SHP77 treated with DMSO at 0.1 percent for 48 hours (cell line): ENCODE measurements at regions not wholly inside any gene's neighbourhood (a gene's known extent, or its start where the extent isn't known, plus 50 kb on each side); places are given as distances from the start of the nearest gene placed in this dataset.
A peak's percentile ranks its signal among the peaks of the same experiment; 100 is the strongest.
"Not testable (repeated sequence)": the region's sequence is repeated elsewhere in the genome, so short reads cannot be mapped to it uniquely, and the experiment has no call there.

Experiments used
- DNase-seq: peaks from one replicate; lab custom pipeline; 2025; lab: John Stamatoyannopoulos, UW

- DNase-seq: no peak
Observed at GRCh38 chr10:30732671-30733070, 103.1 kb upstream of the LYZL2 start.

DNA sequence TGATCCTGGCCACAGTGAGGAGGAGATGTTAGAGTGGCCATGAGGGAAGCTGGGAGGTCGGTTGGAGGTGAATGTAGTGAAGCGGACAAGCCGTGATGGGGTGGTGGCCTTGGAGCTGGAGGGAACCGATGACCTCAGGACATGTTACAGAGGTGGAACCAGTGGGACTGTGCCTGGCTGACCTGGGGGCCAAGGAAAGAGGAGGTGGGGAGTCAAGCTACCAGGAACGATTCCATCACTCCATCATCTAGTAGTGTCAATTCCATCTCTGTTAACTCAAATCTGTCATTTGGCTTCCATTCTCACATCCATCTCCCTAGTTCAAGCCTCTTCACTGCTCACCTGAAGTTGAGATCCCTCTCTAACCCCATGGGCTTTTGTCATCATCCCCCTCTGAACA is 102.4 kb upstream of the LYZL2 start:
- DNase-seq: no peak

GRCh38 chr10:30730306-30730705 is 100.8 kb upstream of the LYZL2 start:
- DNase-seq: no peak

GRCh38 chr10:30728766-30729165 is 99.2 kb upstream of the LYZL2 start:
- DNase-seq: no peak

GRCh38 chr10:30728127-30728526 is 98.6 kb upstream of the LYZL2 start:
- no peak for DNase-seq

DNA sequence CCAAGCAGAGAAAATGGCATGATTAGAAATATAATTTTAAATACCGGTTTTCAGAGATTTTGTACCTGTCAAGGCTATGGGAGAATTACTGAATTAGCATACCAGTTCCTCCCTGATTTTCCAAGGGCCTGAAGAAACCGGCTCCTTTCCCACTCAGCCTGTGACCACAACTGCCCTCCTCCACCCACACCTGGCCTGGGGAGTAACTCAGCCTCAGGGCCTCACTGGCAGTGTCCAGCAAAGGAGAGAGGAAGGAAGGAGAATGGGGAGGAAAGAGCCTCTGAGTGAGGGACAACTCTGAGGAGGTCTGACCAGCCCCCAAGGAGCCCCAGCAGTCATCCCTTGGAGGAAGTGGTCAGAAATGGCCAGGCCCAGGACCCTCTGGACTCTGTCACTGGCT is 98.0 kb upstream of the LYZL2 start:
- DNase-seq: no peak

GRCh38 chr10:30726783-30727414 is 97.3 kb upstream of the LYZL2 start:
- peak; percentile 23 for DNase-seq

DNA sequence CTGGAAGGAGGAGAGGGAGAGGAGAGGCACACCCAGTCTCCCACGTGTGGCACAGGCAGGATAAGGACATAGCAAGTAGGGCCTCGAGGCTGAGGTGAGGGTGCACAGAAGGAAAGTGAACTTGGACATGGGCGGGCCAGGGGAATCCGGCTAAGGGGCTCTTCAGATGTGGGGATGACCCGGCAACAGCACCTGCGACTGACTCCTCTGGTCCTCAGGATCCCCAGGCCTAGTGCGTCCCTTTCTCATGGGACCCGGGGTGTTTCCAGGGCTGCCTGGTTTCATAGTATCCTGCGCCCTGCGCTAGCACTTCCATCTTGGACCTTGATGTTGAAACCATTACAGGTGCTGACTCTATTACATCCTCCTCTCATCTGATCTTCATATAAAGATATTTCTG is 96.1 kb upstream of the LYZL2 start:
- no peak for DNase-seq

DNA sequence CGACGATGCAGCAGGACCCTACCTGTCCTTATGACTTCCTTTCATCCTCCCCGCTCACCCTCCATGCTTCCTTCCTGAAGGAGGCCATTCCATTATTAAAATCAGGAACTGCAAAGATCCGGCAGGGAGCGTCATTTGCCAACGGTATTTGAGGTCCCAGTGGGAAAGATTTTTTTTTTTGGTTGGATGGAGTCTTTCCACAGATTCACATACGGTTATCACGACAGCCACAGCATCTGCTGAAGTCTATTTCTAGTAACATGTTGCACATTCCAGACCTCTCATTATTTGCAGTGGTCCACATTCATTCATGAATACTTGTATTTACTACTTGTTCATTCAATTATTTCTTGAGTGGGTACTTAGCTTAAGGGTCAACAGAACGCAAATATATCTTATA is 94.7 kb upstream of the LYZL2 start:
- no peak for DNase-seq

GRCh38 chr10:30722956-30723620 is 93.5 kb upstream of the LYZL2 start:
- no peak for DNase-seq

DNA sequence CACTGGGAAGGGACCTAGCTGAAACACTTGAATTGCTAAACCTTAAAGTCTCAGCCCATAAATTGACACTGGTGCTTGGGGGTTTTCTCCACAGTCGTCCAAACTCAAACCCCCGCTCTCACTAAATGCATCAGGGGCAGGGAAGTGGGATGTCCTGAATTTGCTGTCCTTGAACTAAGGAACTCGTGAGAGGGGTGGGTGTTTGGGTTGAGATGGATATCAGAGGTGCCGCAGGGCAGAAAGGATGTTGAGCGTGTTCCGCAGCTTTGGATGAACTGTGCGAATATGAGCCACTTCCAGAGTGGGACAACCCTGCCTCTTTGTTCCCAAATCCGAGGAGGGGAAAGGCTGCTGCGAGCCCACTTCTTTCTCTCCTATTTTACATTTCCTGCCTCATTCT is 90.3 kb upstream of the LYZL2 start:
- DNase-seq: no peak

GRCh38 chr10:30709700-30710358 is 80.3 kb upstream of the LYZL2 start:
- DNase-seq: no peak

DNA sequence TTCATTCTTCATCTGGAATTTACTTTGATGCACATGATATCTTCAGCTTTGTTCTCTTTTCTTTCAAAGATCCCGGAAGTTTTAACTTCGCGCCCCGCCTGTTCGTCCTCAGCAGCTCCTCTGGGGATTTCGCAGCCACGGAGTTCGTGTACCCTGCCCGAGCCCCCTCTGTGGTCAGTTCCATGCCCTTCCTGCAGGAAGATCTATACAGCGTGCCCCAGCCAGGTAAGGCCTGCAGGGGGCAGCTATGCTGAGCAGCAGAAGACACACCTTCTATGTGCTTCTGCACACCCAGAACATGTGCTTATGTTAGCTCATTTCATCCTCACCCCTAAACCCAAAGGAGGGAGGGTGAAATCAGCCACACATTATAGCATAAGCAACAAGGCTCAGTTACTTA is 79.7 kb upstream of the LYZL2 start:
- no peak for DNase-seq

- no peak for DNase-seq
Observed at GRCh38 chr10:30708234-30708633, 78.7 kb upstream of the LYZL2 start.

DNA sequence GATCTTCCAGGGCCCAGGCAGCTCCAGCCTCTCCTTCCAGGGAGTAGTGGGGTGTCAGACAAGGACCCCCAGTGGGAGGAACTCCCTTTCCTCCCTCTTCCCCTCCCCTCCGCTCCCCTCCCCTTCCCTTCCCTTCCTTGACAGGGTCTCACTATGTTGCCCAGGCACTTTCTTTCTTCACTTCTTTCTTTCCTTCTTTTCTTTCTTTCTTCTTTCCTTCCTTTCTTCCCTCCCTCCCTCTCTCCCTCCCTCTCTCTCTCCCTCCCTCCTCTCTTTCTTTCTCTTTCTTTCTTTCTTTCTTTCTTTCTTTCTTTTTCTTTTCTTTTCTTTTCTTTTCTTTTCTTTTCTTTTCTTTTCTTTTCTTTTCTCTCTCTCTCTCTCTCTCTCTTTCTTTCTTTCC is 76.6 kb upstream of the LYZL2 start:
- not testable (repeated sequence) for DNase-seq

DNA sequence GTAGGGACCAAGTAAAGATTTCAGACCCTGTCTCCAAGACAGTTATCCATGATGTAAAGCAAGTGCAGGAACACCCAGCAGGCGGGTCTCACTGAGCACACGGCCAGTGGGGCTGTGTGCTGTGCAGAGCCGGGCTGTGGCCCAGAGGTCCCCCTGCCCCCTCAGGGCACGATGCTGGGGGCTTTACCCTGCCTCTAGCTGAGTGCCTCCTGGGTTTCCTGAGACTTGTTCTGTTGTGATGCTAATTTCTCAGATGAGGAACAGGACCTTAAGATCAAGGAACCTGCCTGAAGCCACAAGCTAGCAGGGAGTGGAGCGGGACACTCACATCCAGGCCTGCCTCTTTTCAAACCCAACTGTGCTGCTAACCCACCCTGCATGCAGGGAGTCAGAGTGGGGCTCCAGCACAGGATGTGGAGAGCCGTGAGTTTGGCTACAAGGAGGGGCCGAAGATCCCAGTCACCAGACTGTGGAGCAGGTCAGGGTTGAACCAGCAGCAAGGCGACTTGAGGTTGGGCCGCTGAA is 76.1 kb upstream of the LYZL2 start:
- DNase-seq: no peak

DNA sequence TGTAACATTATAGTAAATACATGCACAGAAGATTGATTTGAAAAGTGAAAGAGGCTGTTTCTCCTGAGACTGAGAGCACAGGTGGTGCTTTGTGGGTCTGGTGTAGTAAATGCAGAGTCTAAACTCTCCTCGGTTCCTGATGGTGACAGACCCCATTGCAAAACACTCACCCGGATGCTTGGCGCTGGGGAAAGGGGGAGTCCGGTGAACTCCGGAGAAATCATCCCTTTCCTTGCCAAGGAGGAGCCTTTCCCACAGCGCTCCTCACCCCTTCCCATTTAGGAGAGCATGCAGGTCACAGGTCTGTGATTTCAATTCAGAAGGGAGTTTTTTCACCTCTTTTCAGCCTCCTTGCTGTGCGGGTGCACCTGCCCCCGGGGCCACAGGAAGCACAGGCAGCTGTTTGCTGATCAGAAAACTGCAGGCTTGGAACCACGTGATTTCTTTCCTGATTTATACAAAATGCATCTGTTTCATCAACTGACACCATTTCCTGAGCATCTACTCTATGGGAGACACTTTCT is 75.6 kb upstream of the LYZL2 start:
- DNase-seq: no peak

DNA sequence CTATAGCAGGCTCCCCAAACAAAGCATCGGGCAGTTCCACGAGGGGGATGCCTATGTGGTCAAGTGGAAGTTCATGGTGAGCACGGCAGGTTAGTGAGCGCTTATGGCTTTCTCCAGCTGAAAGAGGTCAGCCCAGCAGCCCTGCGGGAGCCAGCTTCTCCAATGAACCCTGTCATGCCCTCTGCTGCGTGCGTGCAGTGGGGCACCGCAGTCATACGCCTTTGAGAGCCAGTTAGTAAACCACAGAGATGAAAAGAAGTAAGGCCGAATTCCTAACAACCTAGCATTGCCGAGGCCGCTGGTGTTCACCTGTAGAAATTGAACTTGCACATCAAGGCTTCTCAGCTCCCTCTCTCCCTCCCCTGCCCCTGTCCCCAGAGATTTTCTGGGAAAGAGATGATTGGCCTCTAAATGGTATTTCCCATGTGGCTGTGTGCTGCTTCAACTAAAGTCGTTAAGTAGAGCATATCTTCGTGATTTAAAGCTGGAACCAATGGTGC is 75.1 kb upstream of the LYZL2 start:
- DNase-seq: not testable (repeated sequence)

DNA sequence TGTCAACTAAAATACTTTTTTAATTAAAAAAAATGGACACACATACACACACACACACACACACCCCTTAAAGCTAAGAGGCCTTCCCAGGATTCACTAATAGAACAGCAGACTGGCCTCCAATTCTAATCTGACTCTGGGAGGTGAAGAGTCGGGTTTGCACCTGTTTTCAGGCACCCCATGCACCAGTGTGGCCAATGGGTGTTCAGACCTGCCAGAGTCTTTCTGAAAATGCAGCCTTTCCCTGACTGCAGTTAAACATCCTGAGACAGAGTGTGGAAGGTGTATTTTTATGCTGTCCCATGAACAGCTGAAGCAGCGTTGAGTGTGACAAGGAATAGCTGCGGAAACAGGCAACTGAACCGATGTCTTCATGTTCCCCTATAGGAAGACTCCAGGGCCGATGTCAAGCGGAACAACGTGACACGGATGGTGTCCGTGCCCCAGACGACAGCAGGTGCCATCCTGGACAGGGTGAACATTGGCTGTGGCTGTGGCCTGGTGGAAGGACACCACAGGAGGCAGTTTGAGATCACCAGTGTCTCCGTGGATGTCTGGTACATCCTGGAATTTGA is 74.6 kb upstream of the LYZL2 start:
- DNase-seq: no peak

GRCh38 chr10:30703446-30703845 is 73.9 kb upstream of the LYZL2 start:
- DNase-seq: not testable (repeated sequence)

DNA sequence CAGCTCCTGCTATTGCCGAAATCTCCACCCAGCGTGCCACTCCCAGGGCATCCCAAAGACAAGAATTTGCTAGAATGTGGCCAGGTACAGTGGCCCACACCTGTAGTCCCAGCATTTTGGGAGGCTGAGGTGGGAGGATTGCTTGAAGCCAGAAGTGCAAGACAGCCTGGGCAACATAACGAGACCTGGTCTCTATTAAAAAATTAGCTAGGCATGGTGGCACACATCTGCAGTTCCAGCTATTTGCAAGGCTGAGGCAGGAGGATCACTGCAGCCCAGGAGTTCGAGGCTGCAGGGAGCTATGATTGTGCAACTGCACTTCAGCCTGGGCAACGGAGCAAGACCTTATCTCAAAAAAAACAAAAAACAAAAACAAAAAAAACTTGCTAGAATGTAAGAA is 73.3 kb upstream of the LYZL2 start:
- DNase-seq: no peak

DNA sequence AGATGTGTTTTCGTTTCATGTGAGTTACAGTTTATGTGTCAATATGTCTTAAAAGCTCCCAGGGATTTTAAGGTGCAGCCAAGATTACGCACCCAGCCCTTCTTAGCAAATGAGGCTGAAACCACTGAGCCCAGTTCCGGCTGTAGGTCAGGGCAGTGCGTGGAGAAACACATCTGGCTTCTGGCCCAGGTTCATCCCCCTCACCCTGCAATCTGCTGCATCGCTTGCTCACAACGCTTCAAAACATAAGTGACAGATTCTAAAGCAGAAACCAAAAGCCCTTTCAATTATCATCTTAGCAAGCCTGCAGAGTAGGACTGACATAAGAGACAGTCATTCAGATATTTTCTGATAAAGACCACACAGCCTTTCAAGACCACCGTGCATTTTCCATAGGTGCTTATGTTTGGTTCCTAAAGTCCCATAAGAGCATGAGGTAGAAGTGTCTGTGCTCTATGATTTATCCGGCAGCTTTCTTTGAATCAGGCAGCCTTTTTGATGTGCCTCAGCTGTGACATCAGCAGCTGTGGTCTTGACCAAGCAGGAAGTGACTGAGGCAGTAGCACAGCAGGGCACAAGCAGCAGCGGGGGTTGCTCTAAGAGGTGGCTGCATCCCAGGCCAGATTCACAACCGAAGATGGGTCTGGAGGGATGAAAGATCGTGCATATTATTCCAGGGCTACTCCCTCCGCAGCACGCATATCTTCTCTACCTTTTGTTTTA is 72.1 kb upstream of the LYZL2 start:
- no peak for DNase-seq
